GM19395 (cell line): ENCODE measurements at regions not wholly inside any gene's neighbourhood (a gene's known extent, or its start where the extent isn't known, plus 50 kb on each side); places are given as distances from the start of the nearest gene placed in this dataset.
"Not testable (repeated sequence)": the region's sequence is repeated elsewhere in the genome, so short reads cannot be mapped to it uniquely, and the experiment has no call there.

ENCODE experiments used
- ATAC-seq: cut with Tn5 transposase; IDR thresholded peaks from one replicate; pipeline ENCODE4 v1.9.1; 2021; ENCODE audit warnings: mild to moderate bottlenecking, moderate library complexity; ENCODE audit not compliant: unreplicated experiment

- not testable (repeated sequence) for ATAC-seq
These were observed 243.8 kb upstream of the PROK2 start for GRCh38 chr3:72028726-72029125.

- not testable (repeated sequence) for ATAC-seq
These were observed 243.4 kb upstream of the PROK2 start for GRCh38 chr3:72028307-72028706.

GRCh38 chr3:72027728-72028127 is 242.8 kb upstream of the PROK2 start:
- not testable (repeated sequence) for ATAC-seq

GRCh38 chr3:72022027-72022426 is 237.1 kb upstream of the PROK2 start:
- ATAC-seq: no peak

- no peak for ATAC-seq
These were observed 236.6 kb upstream of the PROK2 start for GRCh38 chr3:72021531-72021930.

GRCh38 chr3:72018343-72018984 is 233.5 kb upstream of the PROK2 start:
- ATAC-seq: no peak

GRCh38 chr3:72017935-72018334 is 233.0 kb upstream of the PROK2 start:
- no peak for ATAC-seq

GRCh38 chr3:72017311-72017710 is 232.4 kb upstream of the PROK2 start:
- ATAC-seq: no peak

- peak; percentile 78 for ATAC-seq
These were observed 230.5 kb upstream of the PROK2 start for GRCh38 chr3:72015463-72015862.

GRCh38 chr3:72013084-72013483 is 228.1 kb upstream of the PROK2 start:
- no peak for ATAC-seq

GRCh38 chr3:72012363-72012762 is 227.4 kb upstream of the PROK2 start:
- ATAC-seq: no peak

- ATAC-seq: no peak
These were observed 226.5 kb upstream of the PROK2 start for GRCh38 chr3:72011485-72011884.

- no peak for ATAC-seq
These were observed 225.0 kb upstream of the PROK2 start for GRCh38 chr3:72009851-72010443.

GRCh38 chr3:72008226-72008996 is 223.5 kb upstream of the PROK2 start:
- ATAC-seq: no peak

- ATAC-seq: no peak
These were observed 221.9 kb upstream of the PROK2 start for GRCh38 chr3:72006631-72007556.

- ATAC-seq: no peak
These were observed 219.9 kb upstream of the PROK2 start for GRCh38 chr3:72004749-72005292.

GRCh38 chr3:72003936-72004335 is 219.0 kb upstream of the PROK2 start:
- no peak for ATAC-seq

- no peak for ATAC-seq
These were observed 216.8 kb upstream of the PROK2 start for GRCh38 chr3:72001758-72002157.

- no peak for ATAC-seq
These were observed 214.2 kb upstream of the PROK2 start for GRCh38 chr3:71998995-71999673.

- no peak for ATAC-seq
These were observed 212.2 kb upstream of the PROK2 start for GRCh38 chr3:71997066-71997653.
